ELR (cell line): ENCODE measurements at regions not wholly inside any gene's neighbourhood (a gene's known extent, or its start where the extent isn't known, plus 50 kb on each side); places are given as distances from the start of the nearest gene placed in this dataset.

Experiments used
- DNase-seq: peaks from one replicate; pipeline ENCODE4 v3.0.0-alpha.2; 2015; ENCODE audit warnings: low read depth

GRCh38 chr21:18954441-18954844 is 550.9 kb upstream of the TMPRSS15 start:
- DNase-seq, result no peak

- DNase-seq, result no peak
These were observed 556.2 kb upstream of the TMPRSS15 start for GRCh38 chr21:18959817-18960216.

GRCh38 chr21:18960306-18960705 is 556.7 kb upstream of the TMPRSS15 start:
- DNase-seq, result no peak

- DNase-seq, result no peak
These were observed 566.8 kb upstream of the TMPRSS15 start for GRCh38 chr21:18970416-18970815.

- DNase-seq, result no peak
These were observed 567.4 kb upstream of the TMPRSS15 start for GRCh38 chr21:18970941-18971340.

GRCh38 chr21:18985584-18985983 is 582.0 kb upstream of the TMPRSS15 start:
- no peak for DNase-seq

- no peak for DNase-seq
These were observed 582.6 kb upstream of the TMPRSS15 start for GRCh38 chr21:18986197-18986596.

- no peak for DNase-seq
These were observed 584.0 kb upstream of the TMPRSS15 start for GRCh38 chr21:18987520-18988026.

GRCh38 chr21:18989953-18990495 is 586.4 kb upstream of the TMPRSS15 start:
- DNase-seq, result no peak

GRCh38 chr21:18991846-18992245 is 588.3 kb upstream of the TMPRSS15 start:
- DNase-seq, result no peak

GRCh38 chr21:19010251-19010650 is 606.7 kb upstream of the TMPRSS15 start:
- no peak for DNase-seq

- no peak for DNase-seq
These were observed 607.4 kb upstream of the TMPRSS15 start for GRCh38 chr21:19010996-19011395.

GRCh38 chr21:19011451-19011850 is 607.9 kb upstream of the TMPRSS15 start:
- no peak for DNase-seq

- no peak for DNase-seq
These were observed 610.3 kb upstream of the TMPRSS15 start for GRCh38 chr21:19013916-19014315.

GRCh38 chr21:19018529-19018928 is 614.9 kb upstream of the TMPRSS15 start:
- DNase-seq, result no peak

- no peak for DNase-seq
These were observed 619.4 kb upstream of the TMPRSS15 start for GRCh38 chr21:19022978-19023377.

GRCh38 chr21:19026911-19027310 is 623.3 kb upstream of the TMPRSS15 start:
- no peak for DNase-seq

GRCh38 chr21:19029816-19030215 is 626.2 kb upstream of the TMPRSS15 start:
- DNase-seq, result no peak

- no peak for DNase-seq
These were observed 628.4 kb upstream of the TMPRSS15 start for GRCh38 chr21:19031953-19032352.

GRCh38 chr21:19034041-19034440 is 630.5 kb upstream of the TMPRSS15 start:
- DNase-seq, result no peak

- no peak for DNase-seq
These were observed 631.0 kb upstream of the TMPRSS15 start for GRCh38 chr21:19034560-19034959.

GRCh38 chr21:19045876-19046275 is 642.3 kb upstream of the TMPRSS15 start:
- DNase-seq, result no peak

GRCh38 chr21:19048098-19048672 is 644.6 kb upstream of the TMPRSS15 start:
- no peak for DNase-seq

GRCh38 chr21:19049567-19049966 is 646.0 kb upstream of the TMPRSS15 start:
- DNase-seq, result no peak
